ENCODE measurements at regions not wholly inside any gene's neighbourhood (a gene's known extent, or its start where the extent isn't known, plus 50 kb on each side); places are given as distances from the start of the nearest gene placed in this dataset.

DNA sequence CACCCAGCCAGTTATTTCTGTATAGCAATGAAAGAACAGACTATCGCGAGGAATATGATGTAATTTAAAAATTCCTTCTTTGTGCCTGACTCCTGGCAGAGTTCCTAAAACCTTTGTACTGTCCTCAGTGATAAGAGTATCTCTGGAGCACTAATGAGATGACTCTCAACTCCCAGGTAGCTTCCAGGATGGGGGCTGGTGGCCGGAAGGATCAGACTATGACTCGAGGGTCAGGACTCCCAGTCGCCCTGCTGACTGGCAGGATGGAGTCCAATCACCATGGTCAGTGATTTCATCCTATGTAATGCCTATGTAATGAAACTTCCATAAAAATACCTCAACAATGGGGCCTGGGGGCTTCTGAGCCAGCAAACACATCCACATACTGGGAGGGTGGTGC is 135.1 kb downstream of the SHANK2 start:
- Mint-ChIP-seq H3K27me3 (ENCODE audit: low read depth) (peaks cover 21% of the 10 kb centered on the region), H3K9me3 (no peaks in the 10 kb centered on the region), H3K27ac (ENCODE audit: unreplicated experiment) (no peak overlapping the region), H3K36me3 (ENCODE audit: low read depth) (no peaks in the 10 kb centered on the region), H3K4me1 (peaks cover 15% of the 10 kb centered on the region), H3K4me3 (no peak overlapping the region)
- no peak for DNase-seq (ENCODE audit: low read depth, low spot score)
- TF ChIP-seq, protein P1, sequence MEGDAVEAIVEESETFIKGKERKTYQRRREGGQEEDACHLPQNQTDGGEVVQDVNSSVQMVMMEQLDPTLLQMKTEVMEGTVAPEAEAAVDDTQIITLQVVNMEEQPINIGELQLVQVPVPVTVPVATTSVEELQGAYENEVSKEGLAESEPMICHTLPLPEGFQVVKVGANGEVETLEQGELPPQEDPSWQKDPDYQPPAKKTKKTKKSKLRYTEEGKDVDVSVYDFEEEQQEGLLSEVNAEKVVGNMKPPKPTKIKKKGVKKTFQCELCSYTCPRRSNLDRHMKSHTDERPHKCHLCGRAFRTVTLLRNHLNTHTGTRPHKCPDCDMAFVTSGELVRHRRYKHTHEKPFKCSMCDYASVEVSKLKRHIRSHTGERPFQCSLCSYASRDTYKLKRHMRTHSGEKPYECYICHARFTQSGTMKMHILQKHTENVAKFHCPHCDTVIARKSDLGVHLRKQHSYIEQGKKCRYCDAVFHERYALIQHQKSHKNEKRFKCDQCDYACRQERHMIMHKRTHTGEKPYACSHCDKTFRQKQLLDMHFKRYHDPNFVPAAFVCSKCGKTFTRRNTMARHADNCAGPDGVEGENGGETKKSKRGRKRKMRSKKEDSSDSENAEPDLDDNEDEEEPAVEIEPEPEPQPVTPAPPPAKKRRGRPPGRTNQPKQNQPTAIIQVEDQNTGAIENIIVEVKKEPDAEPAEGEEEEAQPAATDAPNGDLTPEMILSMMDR (conservative IDR thresholded peaks at IDR 0.05), result no peak

DNA sequence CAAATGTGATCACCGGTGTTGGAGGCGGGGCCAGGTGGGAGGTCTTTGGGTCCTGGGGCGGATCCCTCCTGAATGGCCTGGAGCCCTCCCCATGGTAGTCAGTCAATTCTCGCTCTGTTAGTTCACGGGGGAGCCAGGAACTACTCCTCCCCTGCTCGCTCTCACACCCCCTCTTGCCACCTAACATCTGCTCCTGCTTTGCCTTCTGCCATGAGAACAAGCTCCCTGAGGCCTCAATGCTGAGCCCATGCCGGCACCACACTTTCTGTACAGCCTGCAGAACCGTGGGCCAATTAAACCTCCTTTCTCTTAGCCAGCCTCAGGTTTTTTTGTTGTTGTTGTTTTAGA is 135.7 kb downstream of the SHANK2 start:
- H3K4me1 Mint-ChIP-seq, result peaks cover 15% of the 10 kb centered on the region
- no peaks in the 10 kb centered on the region for H3K9me3 Mint-ChIP-seq
- TF ChIP-seq, protein P1 (conservative IDR thresholded peaks at IDR 0.05), result no peak
- peaks cover 26% of the 10 kb centered on the region for H3K27me3 Mint-ChIP-seq (ENCODE audit: low read depth)
- no peak overlapping the region for H3K4me3 Mint-ChIP-seq
- no peaks in the 10 kb centered on the region for H3K36me3 Mint-ChIP-seq (ENCODE audit: low read depth)
- no peak overlapping the region for H3K27ac Mint-ChIP-seq (ENCODE audit: unreplicated experiment)
- DNase-seq (ENCODE audit: low read depth, low spot score), result no peak

DNA sequence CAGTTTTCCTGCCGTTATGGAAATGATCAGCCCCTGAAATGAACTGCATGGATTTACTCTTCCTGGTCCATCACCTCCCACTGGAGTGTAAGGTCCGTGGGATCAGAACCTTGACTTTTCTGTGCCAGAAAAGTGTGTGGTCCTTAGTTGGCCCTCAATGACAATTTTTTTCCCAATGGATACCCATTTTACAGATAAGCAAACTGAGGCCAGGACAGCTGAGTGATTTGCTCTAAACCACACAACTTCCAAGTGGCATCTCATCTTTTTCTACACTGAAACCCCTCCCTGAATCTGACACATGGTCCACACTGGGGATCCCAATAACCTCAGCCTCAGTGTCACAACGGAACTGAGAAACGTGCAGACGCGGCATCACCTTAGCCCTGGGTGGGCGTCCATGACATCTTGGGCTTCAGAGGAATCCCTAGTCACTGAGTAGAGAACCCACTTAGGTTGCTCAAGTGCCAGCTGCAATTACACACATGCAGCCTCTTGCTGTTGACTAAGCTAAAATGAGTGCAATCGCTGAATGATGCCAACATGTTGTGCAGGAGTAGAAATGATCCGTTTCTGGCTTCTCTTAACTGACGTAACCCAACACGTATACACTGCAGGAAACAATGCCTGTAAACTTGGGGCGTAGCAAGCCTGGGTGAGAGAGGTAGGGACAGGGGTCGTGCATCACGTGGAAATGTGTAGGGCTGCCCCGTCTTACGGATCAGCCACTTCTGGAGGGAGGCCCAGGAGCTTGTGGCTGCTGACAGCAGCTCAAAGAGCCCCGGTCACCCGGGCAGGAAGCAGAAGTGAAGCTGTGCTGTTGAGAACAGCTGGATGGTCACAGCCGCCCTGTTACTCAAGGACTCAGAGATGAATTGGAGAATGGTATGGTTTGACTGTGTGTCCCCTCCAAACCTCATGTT is 136.3 kb downstream of the SHANK2 start:
- Mint-ChIP-seq H3K9me3 (no peaks in the 10 kb centered on the region), H3K4me1 (peaks cover 15% of the 10 kb centered on the region)
- DNase-seq (ENCODE audit: low read depth, low spot score), result no peak

DNA sequence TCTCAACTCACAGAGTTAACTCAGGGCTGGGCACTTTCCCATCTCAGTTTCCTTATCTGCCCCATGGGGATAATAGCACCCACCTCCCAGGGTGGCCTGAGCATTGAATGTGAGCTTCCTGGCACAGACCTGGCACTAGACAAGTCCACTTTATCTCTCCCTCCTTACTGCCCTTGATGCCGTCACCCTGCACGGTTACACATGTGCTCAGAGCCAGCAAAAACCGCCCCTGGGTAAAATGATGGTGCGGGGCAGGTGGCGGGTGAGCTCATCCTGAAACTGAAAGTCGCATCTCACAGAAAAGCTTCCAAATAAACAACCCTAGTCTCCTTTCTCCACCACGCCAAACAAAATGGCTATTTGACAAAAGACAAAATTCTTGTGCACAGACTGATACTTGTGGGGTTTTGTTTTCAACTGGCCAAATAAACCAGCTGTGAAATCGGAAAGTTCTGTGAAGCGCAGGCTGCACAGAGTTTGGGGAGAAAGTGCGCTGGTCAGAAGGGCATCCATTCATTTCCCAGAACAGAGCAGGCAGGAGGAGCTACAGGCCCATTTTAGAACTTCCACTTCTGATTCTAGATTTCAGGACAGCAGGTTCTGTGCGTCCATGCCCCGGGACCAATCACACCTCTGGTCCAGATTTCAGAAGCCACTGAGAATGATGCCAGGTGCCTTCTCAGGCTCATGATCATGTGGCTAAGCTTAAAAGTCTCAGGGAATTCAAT is 138.1 kb downstream of the SHANK2 start:
- Mint-ChIP-seq H3K4me1 (peaks cover 4% of the 10 kb centered on the region), H3K27ac (ENCODE audit: unreplicated experiment) (no peak overlapping the region), H3K4me3 (no peak overlapping the region), H3K9me3 (no peaks in the 10 kb centered on the region), H3K36me3 (ENCODE audit: low read depth) (no peaks in the 10 kb centered on the region), H3K27me3 (ENCODE audit: low read depth) (peaks cover 14% of the 10 kb centered on the region)
- TF ChIP-seq, protein P1 (conservative IDR thresholded peaks at IDR 0.05), result no peak
- DNase-seq (ENCODE audit: low read depth, low spot score), result no peak

More for the DNA sequence above, 136.3 kb downstream of the SHANK2 start:
- TF ChIP-seq, protein P1 (conservative IDR thresholded peaks at IDR 0.05), result no peak
- Mint-ChIP-seq H3K27me3 (ENCODE audit: low read depth) (peaks cover 23% of the 10 kb centered on the region), H3K4me3 (no peak overlapping the region), H3K36me3 (ENCODE audit: low read depth) (no peaks in the 10 kb centered on the region), H3K27ac (ENCODE audit: unreplicated experiment) (no peak overlapping the region)

DNA sequence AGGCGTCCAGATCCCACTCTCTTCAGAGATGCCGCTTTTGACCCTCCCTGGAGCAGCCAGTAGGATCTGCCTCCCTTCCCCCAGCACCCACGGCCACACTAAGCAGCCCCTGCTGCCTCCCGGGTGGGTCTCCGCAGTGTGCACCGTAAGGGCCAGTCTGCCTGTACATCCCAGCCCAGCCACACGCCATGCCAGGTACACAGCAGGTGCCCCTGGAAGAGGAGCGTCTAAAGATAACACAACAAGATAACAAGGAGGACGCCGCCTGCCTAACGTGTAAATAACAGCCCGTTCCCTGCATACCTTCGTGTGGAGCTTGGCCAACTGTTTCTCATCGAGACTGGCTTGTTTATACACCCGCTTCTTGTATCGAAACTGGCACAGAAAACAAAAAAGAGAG is 139.4 kb downstream of the SHANK2 start:
- no peaks in the 10 kb centered on the region for H3K36me3 Mint-ChIP-seq (ENCODE audit: low read depth)
- no peak overlapping the region for H3K4me3 Mint-ChIP-seq
- peaks cover 4% of the 10 kb centered on the region for H3K4me1 Mint-ChIP-seq
- peak overlapping the region; percentile 74 for H3K27ac Mint-ChIP-seq (ENCODE audit: unreplicated experiment)
- peaks cover 14% of the 10 kb centered on the region for H3K27me3 Mint-ChIP-seq (ENCODE audit: low read depth)
- no peaks in the 10 kb centered on the region for H3K9me3 Mint-ChIP-seq
- DNase-seq (ENCODE audit: low read depth, low spot score), result no peak
- TF ChIP-seq, protein P1 (conservative IDR thresholded peaks at IDR 0.05), result no peak

Measured in neural crest cell (in vitro differentiated cells).